ENCODE measurements at regions not wholly inside any gene's neighbourhood (a gene's known extent, or its start where the extent isn't known, plus 50 kb on each side); places are given as distances from the start of the nearest gene placed in this dataset.

DNA sequence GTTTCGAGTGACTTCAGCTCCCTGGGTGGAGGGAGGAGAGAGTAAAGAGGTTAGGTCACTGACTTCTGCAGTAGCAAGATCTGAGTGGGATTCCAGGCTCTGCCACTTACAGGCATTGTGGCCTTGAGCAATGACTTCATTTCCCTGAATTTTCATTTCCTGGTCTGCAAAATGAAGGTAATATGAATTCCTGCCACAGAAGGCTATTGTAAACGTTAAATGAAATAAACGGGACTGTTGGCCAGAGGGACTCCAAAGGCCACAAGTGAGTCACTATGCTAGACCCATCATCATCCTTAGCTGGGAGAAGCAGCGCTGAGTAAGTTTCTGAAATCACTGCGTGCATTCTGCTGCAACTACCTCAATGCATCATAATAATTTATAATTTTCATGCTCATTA lies 807.8 kb downstream of the AACS start:
- no peak for DNase-seq (ENCODE audit: low read depth, low spot score)

GRCh38 chr12:125878483-125878882 lies 813.2 kb downstream of the AACS start:
- no peak for DNase-seq (ENCODE audit: low read depth, low spot score)

DNA sequence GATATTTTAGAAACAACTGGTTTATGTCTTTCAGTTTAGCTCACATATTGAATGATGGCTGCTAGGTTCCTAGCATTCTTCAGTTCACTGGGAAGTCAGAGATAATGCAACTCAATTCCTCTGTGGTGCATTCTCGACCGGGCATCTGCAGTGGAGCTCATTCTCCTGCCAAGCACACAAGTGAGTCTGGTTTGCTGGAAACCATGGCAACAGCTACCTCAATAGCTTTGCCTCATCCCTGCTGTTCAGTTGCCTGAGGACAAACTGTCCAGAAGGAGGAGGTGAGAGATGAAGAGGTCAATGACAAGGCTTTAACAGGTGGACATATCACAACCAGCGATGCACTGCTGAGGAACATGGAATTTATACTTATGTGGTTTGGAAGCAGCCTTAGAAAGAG lies 816.9 kb downstream of the AACS start:
- no peak for DNase-seq (ENCODE audit: low read depth, low spot score)

GRCh38 chr12:125888921-125889320 lies 823.7 kb downstream of the AACS start:
- no peak for DNase-seq (ENCODE audit: low read depth, low spot score)

- DNase-seq (ENCODE audit: low read depth, low spot score), result no peak
Measured at GRCh38 chr12:125889742-125890141, 824.5 kb downstream of the AACS start.

- DNase-seq (ENCODE audit: low read depth, low spot score), result no peak
Measured at GRCh38 chr12:125890366-125890905, 825.2 kb downstream of the AACS start.

DNA sequence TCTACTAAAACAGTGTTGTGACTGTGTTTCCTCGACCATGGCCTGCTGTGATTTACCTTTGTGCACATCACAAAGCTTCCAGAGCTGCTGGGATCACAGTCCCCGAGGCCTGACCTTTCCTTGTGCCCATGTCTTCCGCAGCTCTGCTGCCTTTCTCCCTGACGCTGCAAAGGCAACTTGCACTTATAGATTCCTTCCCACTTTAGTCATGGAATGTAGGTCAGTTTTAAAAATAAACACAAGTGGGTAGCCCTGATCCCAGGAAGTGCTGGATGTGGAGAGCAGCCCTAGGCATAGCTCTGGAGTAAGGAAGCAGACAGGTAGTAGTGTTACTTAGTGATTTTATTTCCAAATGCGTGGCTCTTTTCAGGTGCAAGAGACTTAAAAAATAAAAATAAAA lies 825.7 kb downstream of the AACS start:
- no peak for DNase-seq (ENCODE audit: low read depth, low spot score)

GRCh38 chr12:125892276-125892675 lies 827.0 kb downstream of the AACS start:
- no peak for DNase-seq (ENCODE audit: low read depth, low spot score)

DNA sequence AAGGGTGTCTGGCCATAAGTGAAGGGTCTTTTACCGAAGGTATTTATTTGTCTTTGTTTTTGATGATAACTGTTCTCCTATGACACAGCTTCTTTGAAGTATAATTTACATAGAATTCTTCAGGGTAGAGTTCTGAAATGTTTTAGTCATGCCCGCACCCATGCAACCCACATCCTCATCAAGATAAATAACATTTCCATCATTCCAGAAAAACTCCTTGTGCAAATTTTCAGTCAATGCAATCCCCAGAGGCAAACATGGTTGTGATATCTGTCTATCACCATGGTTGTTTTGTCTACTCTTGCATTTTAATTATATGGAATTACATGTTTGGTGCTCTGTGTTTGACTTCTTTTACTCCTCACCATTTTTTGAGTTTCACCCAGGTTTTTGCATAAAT lies 837.8 kb downstream of the AACS start:
- DNase-seq (ENCODE audit: low read depth, low spot score), result no peak

- DNase-seq (ENCODE audit: low read depth, low spot score), result no peak
Measured at GRCh38 chr12:125907351-125907750, 842.1 kb downstream of the AACS start.

DNA sequence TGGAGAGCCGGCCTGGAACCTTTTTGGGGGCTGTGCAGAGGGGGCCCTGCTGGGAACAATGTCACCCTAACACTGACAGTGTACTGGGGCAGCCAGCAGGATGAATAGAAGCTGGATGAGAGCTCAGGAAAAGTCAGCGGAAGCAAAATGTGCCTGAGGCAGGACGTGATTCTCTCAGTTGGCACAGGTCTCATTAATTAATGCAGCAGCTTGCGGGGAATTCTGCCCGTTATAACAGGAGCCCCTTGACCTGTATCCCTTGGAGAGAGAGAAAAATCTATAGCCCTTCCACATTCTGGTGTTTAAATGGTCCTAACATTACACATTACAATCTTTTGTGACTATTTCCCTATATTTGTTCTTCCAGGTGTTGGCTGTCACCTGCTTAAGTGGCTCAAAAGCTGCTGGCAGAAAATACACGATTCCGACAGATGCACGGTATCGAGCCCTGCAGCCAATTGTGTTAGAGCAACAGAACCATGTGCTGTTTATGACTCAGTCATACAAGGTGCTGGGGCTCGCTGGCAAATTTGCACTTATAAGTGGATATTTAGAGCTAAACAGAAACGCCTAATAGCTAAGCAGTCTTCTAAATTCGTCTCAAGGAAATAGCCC lies 854.7 kb downstream of the AACS start:
- DNase-seq (ENCODE audit: low read depth, low spot score), result no peak

DNA sequence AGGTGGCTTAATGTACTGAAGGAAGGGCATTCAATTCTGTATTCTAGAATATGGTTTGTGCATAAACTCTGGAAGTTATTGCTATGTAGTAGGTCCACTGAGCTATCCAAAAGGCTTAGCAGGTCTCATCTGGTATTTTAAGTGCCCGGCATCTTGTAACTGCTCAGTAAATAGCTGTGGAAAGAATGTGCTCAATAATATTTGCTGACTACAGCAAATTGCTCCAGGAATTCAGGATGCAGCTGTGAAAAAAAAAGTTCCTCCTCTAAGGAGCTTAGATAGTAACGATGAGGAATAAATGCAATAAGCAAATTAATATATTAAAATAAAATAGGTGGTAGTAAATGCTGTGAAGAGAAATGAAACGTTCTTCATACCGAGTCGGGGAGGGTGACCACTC lies 857.1 kb downstream of the AACS start:
- DNase-seq (ENCODE audit: low read depth, low spot score), result no peak

GRCh38 chr12:125936502-125936901 lies 871.3 kb downstream of the AACS start:
- no peak for DNase-seq (ENCODE audit: low read depth, low spot score)

GRCh38 chr12:125944446-125944845 lies 879.2 kb downstream of the AACS start:
- DNase-seq (ENCODE audit: low read depth, low spot score), result no peak

DNA sequence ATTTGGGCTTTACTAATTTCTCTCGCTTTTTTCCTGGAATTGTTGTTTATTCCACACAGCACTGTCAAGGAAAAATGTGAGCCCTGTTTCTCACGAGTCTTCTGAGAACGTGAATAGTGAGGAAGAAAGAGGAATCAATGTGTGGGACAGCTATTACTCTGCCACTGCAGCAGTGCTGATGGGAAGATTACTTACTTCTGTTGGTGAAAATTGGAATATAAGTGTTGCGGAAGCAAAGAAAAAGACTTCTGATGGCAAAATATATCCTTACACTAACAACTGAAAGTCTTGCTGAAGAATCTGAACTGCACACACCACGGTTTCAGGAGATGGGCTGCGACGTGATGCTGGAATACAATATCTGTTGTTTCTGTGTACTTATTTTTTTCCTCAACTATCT lies 884.2 kb downstream of the AACS start:
- no peak for DNase-seq (ENCODE audit: low read depth, low spot score)

- DNase-seq (ENCODE audit: low read depth, low spot score), result no peak
Measured at GRCh38 chr12:125954362-125954761, 889.1 kb downstream of the AACS start.

- no peak for DNase-seq (ENCODE audit: low read depth, low spot score)
Measured at GRCh38 chr12:125956186-125956585, 891.0 kb downstream of the AACS start.

- DNase-seq (ENCODE audit: low read depth, low spot score), result no peak
Measured at GRCh38 chr12:125966641-125967040, 901.4 kb downstream of the AACS start.

- DNase-seq (ENCODE audit: low read depth, low spot score), result no peak
Measured at GRCh38 chr12:125968413-125968812, 903.2 kb downstream of the AACS start.

- DNase-seq (ENCODE audit: low read depth, low spot score), result no peak
Measured at GRCh38 chr12:125971981-125972380, 906.7 kb downstream of the AACS start.

DNA sequence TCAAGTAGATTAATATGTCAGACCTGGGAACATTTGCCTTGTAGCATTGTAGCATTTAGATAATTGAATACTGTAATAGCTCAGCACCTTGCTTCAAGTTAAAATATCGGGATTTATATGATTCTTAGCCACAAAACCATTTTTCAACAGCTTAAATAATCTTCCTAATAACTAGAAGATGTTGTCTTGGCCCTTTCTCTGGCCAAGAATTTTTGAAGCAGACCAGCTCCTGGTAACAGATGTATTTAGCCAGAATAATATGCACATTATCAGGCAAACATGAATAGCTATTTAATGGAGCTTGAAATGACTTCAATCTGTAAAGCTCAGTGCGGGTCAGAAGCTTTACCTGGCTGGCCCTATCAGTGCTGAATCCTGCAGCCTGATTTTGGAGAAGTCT lies 913.1 kb downstream of the AACS start:
- DNase-seq (ENCODE audit: low read depth, low spot score), result no peak

DNA sequence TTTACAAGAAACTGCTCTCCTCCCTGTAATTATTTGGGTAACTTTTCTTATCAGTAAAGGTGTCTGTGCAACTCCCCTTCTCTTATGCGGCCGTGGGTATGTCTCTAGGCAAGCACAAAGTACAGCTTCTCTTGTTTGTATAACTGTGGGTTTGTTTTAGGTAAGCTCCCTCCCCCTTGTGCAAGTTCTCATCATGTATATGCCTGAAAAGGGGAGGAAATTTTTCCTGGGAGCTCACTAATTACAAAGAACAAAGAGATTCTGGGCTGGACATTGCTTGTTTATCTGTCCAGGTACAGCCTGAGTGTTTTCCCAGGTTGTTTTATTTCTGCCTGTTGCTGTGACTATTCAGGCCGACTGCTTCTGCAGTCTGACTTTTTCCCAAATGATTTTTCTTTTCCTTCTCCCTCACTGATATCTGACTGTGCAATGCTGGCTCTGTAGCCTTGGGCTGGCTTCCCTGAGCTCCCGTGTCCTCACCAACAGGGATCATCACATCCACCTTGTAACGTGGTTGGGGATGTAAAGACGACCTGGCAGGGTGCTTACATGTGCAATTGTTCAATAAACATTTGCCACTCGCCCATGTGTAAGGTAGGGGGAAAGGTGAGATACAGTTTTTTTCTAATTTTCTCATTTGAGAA lies 916.5 kb downstream of the AACS start:
- DNase-seq (ENCODE audit: low read depth, low spot score), result no peak

GRCh38 chr12:125983094-125983783 lies 918.0 kb downstream of the AACS start:
- no peak for DNase-seq (ENCODE audit: low read depth, low spot score)

All from brain pericyte (primary cell).